ENCODE measurements at regions not wholly inside any gene's neighbourhood (a gene's known extent, or its start where the extent isn't known, plus 50 kb on each side); places are given as distances from the start of the nearest gene placed in this dataset.

- TF ChIP-seq CTCF (IDR thresholded peaks at IDR 0.05): no peak
- no peak for TF ChIP-seq POLR2A (IDR thresholded peaks at IDR 0.05)
Observed at GRCh38 chr9:74275872-74276508, 221.1 kb upstream of the RORB start.
